ENCODE measurements at regions not wholly inside any gene's neighbourhood (a gene's known extent, or its start where the extent isn't known, plus 50 kb on each side); places are given as distances from the start of the nearest gene placed in this dataset.

GRCh38 chr11:22546746-22547145 lies 78.9 kb downstream of the FANCF start:
- intact Hi-C loops (cut with micrococcal nuclease): no loop called here
- 5% methylated on average over 1 of the region's 1 CpG for WGBS (ENCODE audit: insufficient coverage, low coverage, missing lambda C conversion rate)
- Histone ChIP-seq H3K4me3 (no peak overlapping the region), H3K9me3 (replicated peaks; ENCODE audit: control insufficient read depth, insufficient read depth, low read depth, low read length) (no peaks in the 10 kb centered on the region), H3K36me3 (ENCODE audit: control insufficient read depth, insufficient read depth, low read length) (no peaks in the 10 kb centered on the region), H3K27ac (ENCODE audit: extremely low read depth, low read depth, low read length) (no peak overlapping the region), H3K9me1 (ENCODE audit: control insufficient read depth, insufficient read depth, low read length) (no peaks in the 10 kb centered on the region), H2AFZ (ENCODE audit: low read depth, low read length) (no peak overlapping the region), H4K20me1 (replicated peaks; ENCODE audit: control insufficient read depth, insufficient read depth, low read length) (no peaks in the 10 kb centered on the region), H3K4me2 (ENCODE audit: insufficient read depth, low read length) (no peak overlapping the region), H3K27me3 (ENCODE audit: control insufficient read depth in 2 of 2, insufficient read depth in 2 of 2, low read length in 2 of 2) (no peaks in the 10 kb centered on the region), H3K9ac (ENCODE audit: insufficient read depth in 1 of 2, low read depth in 2 of 2, low read length in 2 of 2) (no peak overlapping the region), H3K79me2 (ENCODE audit: control insufficient read depth, insufficient read depth, low read length) (no peaks in the 10 kb centered on the region), H3K4me1 (replicated peaks in 1 of 2; ENCODE audit: control insufficient read depth in 2 of 2, insufficient read depth in 2 of 2, low read length in 2 of 2) (no peaks in the 10 kb centered on the region)
- no TSS peak for BruUV-seq (replicated peaks)
- in situ Hi-C loops (cut with MboI): no loop called here
- CTCF ChIA-PET (ENCODE audit: low intra/inter-chr PET ratio): no interaction called here
- ATAC-seq: no peak
- FAIRE-seq: no peak
- DNase-seq (ENCODE audit: extremely low read depth in 1 of 4, low spot score in 3 of 4): no peak
- POLR2A ChIA-PET: no interaction called here
- TF ChIP-seq ARID2 (IDR thresholded peaks at IDR 0.05) (no peak), PURB (CRISPR knock-in tag; IDR thresholded peaks at IDR 0.05; ENCODE audit: low read depth) (no peak), ZNF609 (CRISPR knock-in tag; IDR thresholded peaks at IDR 0.05; ENCODE audit: borderline replicate concordance) (no peak), EWSR1 (IDR thresholded peaks at IDR 0.05; ENCODE audit: borderline replicate concordance, low read depth, partially characterized antibody) (no peak), BRF2 (IDR thresholded peaks at IDR 0.05; ENCODE audit: borderline replicate concordance, insufficient read depth, insufficient read length) (no peak), HDAC2 (IDR thresholded peaks at IDR 0.05) (no peak), LARP7 (IDR thresholded peaks at IDR 0.05) (no peak), ETS1 (conservative IDR thresholded peaks at IDR 0.05; ENCODE audit: control insufficient read depth, low read depth, low read length) (no peak), NCOR1 (IDR thresholded peaks at IDR 0.05) (no peak), ZNF277 (CRISPR knock-in tag; IDR thresholded peaks at IDR 0.05; ENCODE audit: borderline replicate concordance) (no peak), ZMIZ1 (IDR thresholded peaks at IDR 0.05; ENCODE audit: low read depth in 2 of 2, low read length in 2 of 2) (no peak)
